BLaER1 treated with 17β-estradiol and CSF1 and Interleukin-3, amounts not matched to agents 10 nM and 100 nM (cell line): ENCODE measurements at regions not wholly inside any gene's neighbourhood (a gene's known extent, or its start where the extent isn't known, plus 50 kb on each side); places are given as distances from the start of the nearest gene placed in this dataset.

Experiments used
- H3K27ac ChIP-seq, 11 experiments: shearing (Covaris generic); formaldehyde crosslinking; 2 replicates each; pipeline ENCODE4 v1.8.1; 2022
- H3K27me3 ChIP-seq, 11 experiments: shearing (Covaris generic); formaldehyde crosslinking; 2 replicates each; pipeline ENCODE4 v1.8.1; 2022
- H3K36me3 ChIP-seq, 11 experiments: shearing (Covaris generic); formaldehyde crosslinking; 2 replicates each; pipeline ENCODE4 v1.8.1; 2022
- H3K4me1 ChIP-seq, 10 experiments: shearing (Covaris generic); formaldehyde crosslinking; 2 replicates each; pipeline ENCODE4 v1.8.1; 2022
- H3K4me2 ChIP-seq, 11 experiments: shearing (Covaris generic); formaldehyde crosslinking; 2 replicates each; pipeline ENCODE4 v1.8.1; 2022
- H3K4me3 ChIP-seq, 10 experiments: shearing (Covaris generic); formaldehyde crosslinking; 2 replicates each; pipeline ENCODE4 v1.8.1; 2022
- H3K9ac ChIP-seq, 11 experiments: shearing (Covaris generic); formaldehyde crosslinking; 2 replicates each; pipeline ENCODE4 v1.8.1; 2022
- H3K9me3 ChIP-seq, 11 experiments: shearing (Covaris generic); formaldehyde crosslinking; replicated peaks in 1 of 11; 2 replicates each; pipeline ENCODE4 v1.8.1; 2022
- H4K20me1 ChIP-seq, 11 experiments: shearing (Covaris generic); formaldehyde crosslinking; 2 replicates each; pipeline ENCODE4 v1.8.1; 2022
- Cebpa-rat ChIP-seq, 11 experiments: shearing (Covaris generic); IDR thresholded peaks; 2 replicates each; pipeline ENCODE4 v1.8.1; 2022

DNA sequence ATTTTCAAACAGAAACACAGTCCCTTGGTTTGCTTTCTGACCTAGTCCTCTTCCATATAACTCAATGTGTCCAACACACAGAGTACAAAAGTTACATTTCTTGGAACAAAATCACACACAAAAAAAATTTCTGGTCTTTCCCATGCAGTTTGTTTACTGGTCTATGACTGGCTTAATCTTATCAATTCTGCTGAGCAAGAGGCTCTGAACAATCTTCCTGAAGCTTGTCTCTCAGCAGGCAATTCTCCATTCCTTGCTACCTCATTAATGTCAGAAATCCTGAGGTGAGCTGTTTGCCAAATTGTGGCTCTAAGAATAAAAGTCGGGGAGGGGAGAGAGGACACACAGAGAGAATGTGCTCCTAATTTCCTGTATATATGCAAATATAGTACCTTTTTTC is 423.6 kb downstream of the HLX start:
- no peaks in the 10 kb centered on the region for H3K36me3 ChIP-seq
- no peak for TF ChIP-seq Cebpa-rat (IDR thresholded peaks at IDR 0.05)
- peaks cover 0 to 12% (median 0%) of the 10 kb centered on the region in 11 experiments; a peak in 4 of 22 replicates for H3K9me3 ChIP-seq
- H3K27ac ChIP-seq, result no peak overlapping the region
- H3K4me1 ChIP-seq, result no peaks in the 10 kb centered on the region
- no peak overlapping the region for H3K4me3 ChIP-seq
- no peak overlapping the region for H3K9ac ChIP-seq
- H3K27me3 ChIP-seq, result no peaks in the 10 kb centered on the region
- no peak overlapping the region for H3K4me2 ChIP-seq
- no peaks in the 10 kb centered on the region for H4K20me1 ChIP-seq

DNA sequence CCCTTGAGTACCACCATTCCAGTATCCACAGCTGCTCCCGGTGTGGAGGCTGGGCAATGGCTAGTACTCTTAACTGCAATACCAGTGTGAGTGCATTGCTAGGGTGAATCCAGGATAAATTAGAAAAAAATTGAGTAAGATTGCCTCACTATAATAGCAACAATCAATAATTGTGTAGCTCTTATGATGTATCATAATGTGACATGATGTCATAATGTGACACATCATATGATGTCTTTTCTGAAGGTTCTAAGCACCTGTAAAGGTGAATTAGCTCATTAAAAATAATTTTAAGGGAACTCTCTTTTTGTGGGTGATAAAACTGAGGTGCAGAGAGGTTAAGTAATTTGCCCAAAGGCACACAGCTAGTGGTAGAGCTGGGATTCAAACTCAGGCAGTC is 424.4 kb downstream of the HLX start:
- Histone ChIP-seq H3K4me2 (no peak overlapping the region), H3K9me3 (peaks cover 4 to 20% (median 8%) of the 10 kb centered on the region in 11 experiments), H3K4me1 (no peaks in the 10 kb centered on the region), H3K4me3 (no peak overlapping the region), H3K27ac (no peak overlapping the region), H3K27me3 (no peaks in the 10 kb centered on the region), H4K20me1 (no peaks in the 10 kb centered on the region), H3K36me3 (no peaks in the 10 kb centered on the region), H3K9ac (no peak overlapping the region)
- no peak for TF ChIP-seq Cebpa-rat (IDR thresholded peaks at IDR 0.05)

DNA sequence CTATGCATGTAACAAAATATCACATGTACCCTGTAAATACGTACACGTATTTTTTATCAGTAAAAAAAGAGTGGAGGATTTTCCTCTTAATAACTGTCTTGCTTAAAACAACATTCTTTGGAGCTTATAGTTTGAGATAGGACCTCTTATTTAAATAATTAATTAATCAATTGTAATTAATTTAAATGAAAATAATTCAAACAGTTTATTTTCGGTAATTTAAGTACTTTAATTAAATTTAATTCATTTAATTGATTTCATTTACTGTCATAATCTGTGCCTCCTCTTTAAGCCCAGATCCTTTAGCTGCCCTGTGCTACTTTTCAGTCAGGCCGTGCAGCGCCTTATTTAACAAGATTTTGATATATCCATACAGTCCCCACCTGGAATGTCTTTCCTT is 427.0 kb downstream of the HLX start:
- Histone ChIP-seq H3K4me2 (no peak overlapping the region), H3K4me3 (no peak overlapping the region), H3K27ac (no peak overlapping the region), H3K4me1 (no peaks in the 10 kb centered on the region), H4K20me1 (no peaks in the 10 kb centered on the region), H3K9ac (no peak overlapping the region), H3K9me3 (peaks cover 11 to 32% (median 21%) of the 10 kb centered on the region in 11 experiments), H3K36me3 (no peaks in the 10 kb centered on the region), H3K27me3 (no peaks in the 10 kb centered on the region)
- TF ChIP-seq Cebpa-rat (IDR thresholded peaks at IDR 0.05), result no peak

DNA sequence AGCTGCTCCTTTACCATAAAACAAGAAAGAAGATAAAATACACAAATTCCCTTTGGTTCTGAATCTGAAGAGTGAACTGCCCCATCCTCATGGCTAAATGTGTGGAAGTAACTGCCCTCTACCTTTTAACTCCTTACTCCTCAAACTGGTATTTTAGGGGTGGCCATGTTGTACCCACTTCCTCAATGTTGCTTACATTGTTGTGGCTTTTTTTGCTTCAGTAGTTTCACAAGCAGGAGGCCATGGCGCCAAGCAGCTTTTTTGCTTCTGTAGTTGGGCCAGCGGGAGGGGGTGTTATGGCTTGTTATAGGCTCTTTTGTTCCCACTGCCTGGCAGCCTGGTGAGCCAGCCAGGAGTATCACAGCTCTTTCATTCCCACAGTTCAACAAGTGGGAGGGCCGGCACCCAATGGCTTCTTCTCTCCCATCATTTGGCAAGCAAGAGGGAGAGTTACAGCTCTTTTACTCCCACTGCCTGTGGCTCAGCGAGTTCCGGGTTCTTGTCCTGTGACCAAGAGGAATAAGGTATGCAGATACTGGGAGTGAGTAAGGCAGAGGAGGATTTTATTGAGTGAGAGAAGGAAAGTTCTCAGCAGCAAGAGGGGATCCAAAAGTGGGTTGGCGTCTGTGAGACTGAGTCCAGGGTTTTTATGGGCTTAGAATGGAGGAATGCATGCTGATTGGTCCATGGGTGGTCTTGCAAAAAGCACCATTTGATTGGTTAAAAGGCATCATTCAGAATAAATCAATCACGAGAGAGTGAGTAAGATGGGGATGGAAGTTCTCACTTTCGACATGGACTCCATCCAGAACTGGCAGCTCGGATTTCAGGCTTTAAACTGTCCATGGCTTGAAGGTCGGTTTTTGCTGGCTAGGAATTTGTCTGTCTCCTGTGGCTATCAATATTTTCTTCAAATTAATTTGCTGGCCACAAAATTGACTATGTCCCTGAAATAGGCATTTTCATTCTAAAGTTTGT is 429.6 kb downstream of the HLX start:
- H4K20me1 ChIP-seq, result no peaks in the 10 kb centered on the region
- H3K4me1 ChIP-seq, result no peaks in the 10 kb centered on the region
- H3K9me3 ChIP-seq, result peaks cover 11 to 28% (median 20%) of the 10 kb centered on the region in 11 experiments
- no peaks in the 10 kb centered on the region for H3K27me3 ChIP-seq
- peak overlapping the region in 1 of 11 experiments; percentile 31; a peak in 1 of 22 replicates for H3K27ac ChIP-seq
- no peak overlapping the region for H3K9ac ChIP-seq
- H3K4me3 ChIP-seq, result no peak overlapping the region
- H3K4me2 ChIP-seq, result no peak overlapping the region
- H3K36me3 ChIP-seq, result no peaks in the 10 kb centered on the region
- no peak for TF ChIP-seq Cebpa-rat (IDR thresholded peaks at IDR 0.05)

DNA sequence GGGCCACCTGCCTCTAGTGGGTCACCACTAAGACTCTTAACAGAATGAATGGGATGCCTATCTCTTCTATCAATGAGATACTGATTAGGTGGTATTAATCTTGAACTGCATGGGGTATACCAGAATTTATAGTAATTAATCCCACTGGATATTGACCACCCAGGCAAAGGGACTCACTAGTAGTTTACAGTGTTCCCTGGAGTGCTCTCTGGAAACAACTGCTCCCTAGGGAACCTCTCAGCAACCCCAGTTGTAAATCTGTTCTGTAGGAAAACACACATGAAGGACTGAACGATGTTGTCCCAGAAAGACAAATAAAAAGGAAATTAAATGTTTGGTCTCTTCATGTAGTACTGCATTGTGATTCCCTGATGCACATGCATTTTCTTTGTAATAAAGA is 430.5 kb downstream of the HLX start:
- no peak overlapping the region for H3K4me2 ChIP-seq
- TF ChIP-seq Cebpa-rat (IDR thresholded peaks at IDR 0.05), result no peak
- no peak overlapping the region for H3K27ac ChIP-seq
- H3K36me3 ChIP-seq, result no peaks in the 10 kb centered on the region
- no peaks in the 10 kb centered on the region for H4K20me1 ChIP-seq
- H3K27me3 ChIP-seq, result no peaks in the 10 kb centered on the region
- no peak overlapping the region for H3K9ac ChIP-seq
- H3K9me3 ChIP-seq, result peaks cover 11 to 28% (median 20%) of the 10 kb centered on the region in 11 experiments
- H3K4me1 ChIP-seq, result no peaks in the 10 kb centered on the region
- no peak overlapping the region for H3K4me3 ChIP-seq

DNA sequence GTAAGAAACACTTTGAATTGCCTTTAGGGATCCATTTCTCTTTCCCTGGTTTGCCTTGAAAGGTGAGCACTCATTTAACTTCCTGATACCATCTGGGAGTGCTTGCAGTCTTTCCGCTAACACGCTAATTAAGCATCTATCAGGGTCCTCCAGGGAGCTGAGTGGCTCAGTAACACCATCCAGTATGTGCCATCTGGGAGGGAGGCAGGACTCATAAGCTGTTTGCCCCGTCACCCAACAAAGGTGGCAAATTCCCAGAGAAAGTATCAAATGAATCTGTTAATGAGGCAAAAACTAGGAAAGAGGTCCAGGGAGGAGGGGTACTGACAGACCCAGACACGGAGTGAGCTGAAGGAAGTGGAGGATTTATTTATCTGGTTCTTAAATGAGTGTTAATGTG is 430.9 kb downstream of the HLX start:
- Histone ChIP-seq H3K36me3 (no peaks in the 10 kb centered on the region), H3K9me3 (peaks cover 11 to 28% (median 20%) of the 10 kb centered on the region in 11 experiments), H3K9ac (no peak overlapping the region), H3K4me3 (no peak overlapping the region), H3K27me3 (no peaks in the 10 kb centered on the region), H3K27ac (no peak overlapping the region), H3K4me2 (no peak overlapping the region), H4K20me1 (no peaks in the 10 kb centered on the region), H3K4me1 (no peaks in the 10 kb centered on the region)
- no peak for TF ChIP-seq Cebpa-rat (IDR thresholded peaks at IDR 0.05)

DNA sequence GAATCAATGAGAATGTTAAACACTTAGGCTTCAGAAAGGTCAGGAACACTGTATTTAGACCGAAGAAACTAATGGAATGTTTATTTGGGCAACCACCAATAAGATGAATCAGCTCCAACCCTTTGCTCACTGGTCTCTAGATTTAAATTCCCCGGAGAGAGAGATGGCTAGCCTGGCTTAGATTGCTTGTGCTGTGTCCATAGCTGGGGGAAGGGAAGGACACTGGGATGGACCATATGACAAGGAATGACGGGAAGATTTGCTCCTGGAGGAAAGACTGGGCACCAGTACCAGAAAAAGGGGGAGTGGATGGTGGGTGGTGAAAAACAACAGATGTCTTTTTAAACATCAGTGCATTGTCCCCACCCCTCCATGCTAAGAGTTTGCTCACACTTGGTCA is 426.6 kb downstream of the DUSP10 start:
- H3K27me3 ChIP-seq, result no peaks in the 10 kb centered on the region
- no peak overlapping the region for H3K27ac ChIP-seq
- H3K9ac ChIP-seq, result no peak overlapping the region
- H3K4me3 ChIP-seq, result no peak overlapping the region
- H3K4me1 ChIP-seq, result no peaks in the 10 kb centered on the region
- H4K20me1 ChIP-seq, result no peaks in the 10 kb centered on the region
- no peak overlapping the region for H3K4me2 ChIP-seq
- no peaks in the 10 kb centered on the region for H3K36me3 ChIP-seq
- no peak for TF ChIP-seq Cebpa-rat (IDR thresholded peaks at IDR 0.05)
- peaks cover 0 to under 1% (median 0%) of the 10 kb centered on the region in 11 experiments; a peak in 1 of 22 replicates for H3K9me3 ChIP-seq

DNA sequence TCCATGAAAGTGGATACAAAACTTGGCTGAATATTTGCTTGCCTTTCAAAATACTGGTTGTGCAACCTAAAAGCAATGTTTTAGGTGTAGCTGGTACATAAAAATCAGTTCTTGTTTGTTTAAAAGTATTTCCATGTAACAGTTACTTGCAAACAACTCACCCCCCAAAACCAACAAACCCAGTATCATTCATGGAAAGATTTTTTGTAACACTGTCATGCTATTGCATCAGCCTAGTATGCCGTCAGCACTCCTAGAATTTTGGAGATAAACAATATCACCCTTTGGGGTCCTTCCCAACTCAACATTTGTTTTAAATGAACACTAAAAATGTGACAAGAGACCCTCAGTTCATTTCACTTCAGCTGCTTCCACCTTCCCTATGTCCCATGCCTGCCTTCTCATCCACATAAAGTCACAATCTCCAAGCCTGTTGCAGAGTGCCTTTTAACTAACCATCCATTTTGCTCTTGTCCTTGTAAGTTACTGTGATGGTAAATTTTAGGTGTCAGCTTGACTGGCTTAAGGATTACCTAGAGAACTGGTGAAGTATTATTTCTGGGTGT is 425.3 kb downstream of the DUSP10 start:
- no peak overlapping the region for H3K4me3 ChIP-seq
- no peak overlapping the region for H3K27ac ChIP-seq
- no peak overlapping the region for H3K9ac ChIP-seq
- H3K4me1 ChIP-seq, result no peaks in the 10 kb centered on the region
- no peaks in the 10 kb centered on the region for H3K27me3 ChIP-seq
- no peaks in the 10 kb centered on the region for H3K36me3 ChIP-seq
- H3K4me2 ChIP-seq, result no peak overlapping the region
- TF ChIP-seq Cebpa-rat (IDR thresholded peaks at IDR 0.05), result no peak
- no peaks in the 10 kb centered on the region for H3K9me3 ChIP-seq
- no peaks in the 10 kb centered on the region for H4K20me1 ChIP-seq

DNA sequence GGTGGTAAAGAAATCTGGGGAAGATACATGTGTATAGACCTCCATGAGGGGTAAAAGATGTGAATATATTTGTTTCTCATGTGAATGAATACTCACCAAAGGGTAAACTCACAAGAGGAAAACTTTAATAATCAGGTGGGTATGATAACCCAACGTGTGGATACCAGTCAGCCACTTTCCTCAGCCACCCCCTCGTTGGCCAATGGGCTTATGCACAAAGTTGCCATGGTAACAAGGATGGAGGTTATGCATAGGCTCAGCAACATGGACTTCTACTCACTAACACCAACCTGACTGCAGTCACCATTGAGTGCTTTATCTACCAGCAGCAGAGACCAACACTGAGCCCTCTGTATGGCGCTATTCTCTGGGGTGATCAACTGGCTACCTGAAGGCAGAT is 424.4 kb downstream of the DUSP10 start:
- no peak overlapping the region for H3K27ac ChIP-seq
- no peaks in the 10 kb centered on the region for H3K36me3 ChIP-seq
- no peaks in the 10 kb centered on the region for H3K9me3 ChIP-seq
- H3K4me1 ChIP-seq, result no peaks in the 10 kb centered on the region
- no peaks in the 10 kb centered on the region for H3K27me3 ChIP-seq
- H3K4me3 ChIP-seq, result no peak overlapping the region
- TF ChIP-seq Cebpa-rat (IDR thresholded peaks at IDR 0.05), result no peak
- H4K20me1 ChIP-seq, result no peaks in the 10 kb centered on the region
- H3K4me2 ChIP-seq, result no peak overlapping the region
- H3K9ac ChIP-seq, result no peak overlapping the region
